ENCODE measurements at regions not wholly inside any gene's neighbourhood (a gene's known extent, or its start where the extent isn't known, plus 50 kb on each side); places are given as distances from the start of the nearest gene placed in this dataset.

DNA sequence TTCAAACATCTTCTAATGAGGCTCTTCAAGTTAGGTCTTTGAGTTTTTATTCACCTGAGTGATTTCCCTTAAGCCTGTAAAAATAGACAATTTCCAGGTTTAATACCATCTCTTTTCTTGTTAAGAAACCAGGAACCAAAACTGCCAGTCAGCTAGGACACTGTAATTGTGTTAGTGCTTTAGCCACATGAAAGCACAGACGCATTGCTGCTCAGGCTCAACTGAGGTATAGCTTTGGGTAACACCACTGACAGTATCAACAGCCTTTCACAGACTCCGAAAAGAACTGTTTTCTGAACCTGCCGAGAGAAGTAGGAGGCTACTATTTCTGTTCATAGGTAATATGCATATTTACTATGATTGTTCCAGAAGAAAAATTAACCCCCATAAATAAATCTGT, 768.7 kb downstream of the ETS1 start:
- TF ChIP-seq, protein P1, sequence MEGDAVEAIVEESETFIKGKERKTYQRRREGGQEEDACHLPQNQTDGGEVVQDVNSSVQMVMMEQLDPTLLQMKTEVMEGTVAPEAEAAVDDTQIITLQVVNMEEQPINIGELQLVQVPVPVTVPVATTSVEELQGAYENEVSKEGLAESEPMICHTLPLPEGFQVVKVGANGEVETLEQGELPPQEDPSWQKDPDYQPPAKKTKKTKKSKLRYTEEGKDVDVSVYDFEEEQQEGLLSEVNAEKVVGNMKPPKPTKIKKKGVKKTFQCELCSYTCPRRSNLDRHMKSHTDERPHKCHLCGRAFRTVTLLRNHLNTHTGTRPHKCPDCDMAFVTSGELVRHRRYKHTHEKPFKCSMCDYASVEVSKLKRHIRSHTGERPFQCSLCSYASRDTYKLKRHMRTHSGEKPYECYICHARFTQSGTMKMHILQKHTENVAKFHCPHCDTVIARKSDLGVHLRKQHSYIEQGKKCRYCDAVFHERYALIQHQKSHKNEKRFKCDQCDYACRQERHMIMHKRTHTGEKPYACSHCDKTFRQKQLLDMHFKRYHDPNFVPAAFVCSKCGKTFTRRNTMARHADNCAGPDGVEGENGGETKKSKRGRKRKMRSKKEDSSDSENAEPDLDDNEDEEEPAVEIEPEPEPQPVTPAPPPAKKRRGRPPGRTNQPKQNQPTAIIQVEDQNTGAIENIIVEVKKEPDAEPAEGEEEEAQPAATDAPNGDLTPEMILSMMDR (conservative IDR thresholded peaks at IDR 0.05 in 1 of 2, IDR thresholded peaks at IDR 0.05 in 1 of 2; ENCODE audit: extremely low read depth in 1 of 2, insufficient read depth in 1 of 2, low read depth in 1 of 2, low read length in 2 of 2) = no peak
- TF ChIP-seq EZH2 (IDR thresholded peaks at IDR 0.05; ENCODE audit: borderline replicate concordance, low read length) = no peak
